ENCODE measurements at regions not wholly inside any gene's neighbourhood (a gene's known extent, or its start where the extent isn't known, plus 50 kb on each side); places are given as distances from the start of the nearest gene placed in this dataset.

- DNase-seq, result no peak
- Histone ChIP-seq H3K4me3 (no peak overlapping the region), H3K27me3 (no peaks in the 10 kb centered on the region), H3K36me3 (no peaks in the 10 kb centered on the region), H3K27ac (no peak overlapping the region), H3K4me1 (no peaks in the 10 kb centered on the region), H3K9me3 (no peaks in the 10 kb centered on the region)
- TF ChIP-seq CTCF (IDR thresholded peaks at IDR 0.05), result no peak
- intact Hi-C loops (cut with DNase I; ENCODE audit: low total_unique reads), result no loop called here
Measured at GRCh38 chr7:51757960-51758359, 441.4 kb upstream of the COBL start.

DNA sequence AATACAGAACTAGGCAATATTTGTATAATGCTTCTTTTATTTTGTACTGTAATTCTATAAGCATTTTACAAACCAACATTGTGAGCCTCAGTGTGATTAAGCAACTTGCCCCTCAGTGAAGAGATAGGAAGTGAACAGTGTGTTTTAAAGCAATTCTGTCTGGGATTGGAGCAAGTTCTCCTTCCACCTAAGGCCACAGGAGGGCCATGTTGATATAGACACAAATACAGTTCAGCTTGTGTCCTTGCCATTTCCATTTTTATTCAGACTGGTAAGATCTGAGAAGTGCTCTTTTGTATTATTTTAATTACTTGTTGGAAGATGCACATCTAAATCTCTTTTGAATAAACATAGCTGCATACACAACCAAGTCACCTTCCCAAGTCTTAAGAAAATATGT lies 416.3 kb upstream of the COBL start:
- H3K4me1 ChIP-seq, result no peaks in the 10 kb centered on the region
- H3K27ac ChIP-seq, result no peak overlapping the region
- H3K27me3 ChIP-seq, result no peaks in the 10 kb centered on the region
- DNase-seq, result no peak
- no peak overlapping the region for H3K4me3 ChIP-seq
- TF ChIP-seq CTCF (IDR thresholded peaks at IDR 0.05), result no peak
- H3K9me3 ChIP-seq, result peaks cover 0 to 11% (median 0%) of the 10 kb centered on the region in 3 donors
- intact Hi-C loops (cut with DNase I; ENCODE audit: low total_unique reads), result no loop called here
- no peaks in the 10 kb centered on the region for H3K36me3 ChIP-seq

- Histone ChIP-seq H3K27me3 (no peaks in the 10 kb centered on the region), H3K9me3 (peaks cover 0 to 11% (median 0%) of the 10 kb centered on the region in 3 donors), H3K36me3 (no peaks in the 10 kb centered on the region), H3K27ac (no peak overlapping the region), H3K4me1 (no peaks in the 10 kb centered on the region), H3K4me3 (no peak overlapping the region)
- no peak for DNase-seq
- no peak for TF ChIP-seq CTCF (IDR thresholded peaks at IDR 0.05)
- intact Hi-C loops (cut with DNase I; ENCODE audit: low total_unique reads), result no loop called here
Measured at GRCh38 chr7:51732116-51732515, 415.5 kb upstream of the COBL start.

GRCh38 chr7:51731075-51731474 lies 414.5 kb upstream of the COBL start:
- Histone ChIP-seq H3K36me3 (no peaks in the 10 kb centered on the region), H3K27me3 (no peaks in the 10 kb centered on the region), H3K4me3 (no peak overlapping the region), H3K4me1 (no peaks in the 10 kb centered on the region), H3K27ac (no peak overlapping the region), H3K9me3 (peaks cover 0 to 11% (median 0%) of the 10 kb centered on the region in 3 donors)
- intact Hi-C loops (cut with DNase I; ENCODE audit: low total_unique reads), result no loop called here
- no peak for TF ChIP-seq CTCF (IDR thresholded peaks at IDR 0.05)
- DNase-seq, result no peak

DNA sequence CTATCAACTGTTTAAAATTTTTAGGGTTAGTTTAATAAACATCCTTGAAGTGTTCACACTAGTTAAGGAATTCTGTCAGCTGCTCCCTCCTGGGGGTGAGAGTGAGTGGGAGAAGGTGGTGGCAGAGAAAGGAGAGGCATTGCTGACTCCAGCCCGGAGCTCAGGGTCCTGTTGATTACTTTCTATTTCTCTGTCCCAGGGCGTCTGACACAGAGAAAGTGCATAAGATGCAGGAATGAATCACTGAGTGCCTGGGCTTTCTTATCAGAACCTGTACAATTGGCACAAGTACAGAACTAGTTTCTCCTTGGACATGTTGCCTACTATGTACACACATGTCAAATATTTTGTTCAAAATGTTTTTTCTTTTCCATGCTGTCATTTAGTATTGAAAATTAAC lies 410.8 kb upstream of the COBL start:
- H3K27ac ChIP-seq, result no peak overlapping the region
- no peak overlapping the region for H3K4me3 ChIP-seq
- no peaks in the 10 kb centered on the region for H3K27me3 ChIP-seq
- intact Hi-C loops (cut with DNase I; ENCODE audit: low total_unique reads), result no loop called here
- no peak for TF ChIP-seq CTCF (IDR thresholded peaks at IDR 0.05)
- H3K4me1 ChIP-seq, result no peaks in the 10 kb centered on the region
- DNase-seq, result no peak
- no peaks in the 10 kb centered on the region for H3K36me3 ChIP-seq
- peaks cover 0 to 5% (median 0%) of the 10 kb centered on the region in 3 donors for H3K9me3 ChIP-seq

GRCh38 chr7:51706851-51707250 lies 390.2 kb upstream of the COBL start:
- no peak for DNase-seq
- H3K36me3 ChIP-seq, result no peaks in the 10 kb centered on the region
- peaks cover 0 to 7% (median 0%) of the 10 kb centered on the region in 3 donors for H3K9me3 ChIP-seq
- H3K27me3 ChIP-seq, result no peaks in the 10 kb centered on the region
- intact Hi-C loops (cut with DNase I; ENCODE audit: low total_unique reads), result no loop called here
- H3K27ac ChIP-seq, result no peak overlapping the region
- no peaks in the 10 kb centered on the region for H3K4me1 ChIP-seq
- no peak overlapping the region for H3K4me3 ChIP-seq
- no peak for TF ChIP-seq CTCF (IDR thresholded peaks at IDR 0.05)

Data from tibial artery (tissue), 4 donors.